HL-60 (cell line): ENCODE measurements at regions not wholly inside any gene's neighbourhood (a gene's known extent, or its start where the extent isn't known, plus 50 kb on each side); places are given as distances from the start of the nearest gene placed in this dataset.
"Not testable (repeated sequence)": the region's sequence is repeated elsewhere in the genome, so short reads cannot be mapped to it uniquely, and the experiment has no call there.

Source experiments
- DNase-seq, 2 experiments: peaks; one replicate each; pipeline ENCODE4 v3.0.0-alpha.2; 2010 to 2020; ENCODE audit warnings: low read depth in 1 of 2, low spot score in 1 of 2
- H3K27ac ChIP-seq: fragments of 250-450 bp; sonication (Bioruptor Pico); replicated peaks from 2 replicates; pipeline ENCODE4 v1.5.1; 2020; ENCODE audit warnings: mild to moderate bottlenecking, moderate library complexity
- H3K27me3 ChIP-seq: fragments of 250-450 bp; sonication (Bioruptor Pico); 2 replicates; pipeline ENCODE4 v1.5.1; 2021; ENCODE audit warnings: mild to moderate bottlenecking, moderate library complexity; ENCODE audit not compliant: insufficient read depth, poor library complexity, severe bottlenecking
- H3K4me3 ChIP-seq: replicated peaks from 2 replicates; pipeline ENCODE4 v1.5.1; 2011; ENCODE audit warnings: mild to moderate bottlenecking, control low read depth, low read length; ENCODE audit not compliant: insufficient read depth

- H3K27ac ChIP-seq, H3K27me3 ChIP-seq, H3K4me3 ChIP-seq, DNase-seq: not testable (repeated sequence)
These were observed 155.9 kb downstream of the CWH43 start for GRCh38 chr4:49141955-49142354.

GRCh38 chr4:49147143-49147542 is 161.1 kb downstream of the CWH43 start:
- not testable (repeated sequence) for H3K4me3 ChIP-seq, H3K27me3 ChIP-seq, H3K27ac ChIP-seq, DNase-seq

- H3K27ac ChIP-seq, DNase-seq, H3K27me3 ChIP-seq, H3K4me3 ChIP-seq: not testable (repeated sequence)
These were observed 161.5 kb downstream of the CWH43 start for GRCh38 chr4:49147596-49147995.

GRCh38 chr4:49149006-49149975 is 163.2 kb downstream of the CWH43 start:
- not testable (repeated sequence) for H3K4me3 ChIP-seq, H3K27ac ChIP-seq, H3K27me3 ChIP-seq
- DNase-seq: peak; percentile 9 to 82

GRCh38 chr4:49150351-49151083 is 164.4 kb downstream of the CWH43 start:
- DNase-seq, H3K27me3 ChIP-seq, H3K4me3 ChIP-seq, H3K27ac ChIP-seq: not testable (repeated sequence)

GRCh38 chr4:49153011-49153410 is 166.9 kb downstream of the CWH43 start:
- not testable (repeated sequence) for DNase-seq, H3K4me3 ChIP-seq, H3K27me3 ChIP-seq, H3K27ac ChIP-seq

GRCh38 chr4:49154308-49155103 is 168.4 kb downstream of the CWH43 start:
- not testable (repeated sequence) for H3K4me3 ChIP-seq, H3K27ac ChIP-seq, H3K27me3 ChIP-seq
- peak in 1 of 2 experiments; percentile 43 for DNase-seq

- not testable (repeated sequence) for H3K27ac ChIP-seq, H3K27me3 ChIP-seq, H3K4me3 ChIP-seq, DNase-seq
These were observed 169.2 kb downstream of the CWH43 start for GRCh38 chr4:49155270-49155669.

- not testable (repeated sequence) for H3K27ac ChIP-seq, DNase-seq, H3K27me3 ChIP-seq, H3K4me3 ChIP-seq
These were observed 170.2 kb downstream of the CWH43 start for GRCh38 chr4:49156309-49156708.

GRCh38 chr4:49157630-49158029 is 171.6 kb downstream of the CWH43 start:
- H3K27ac ChIP-seq, H3K4me3 ChIP-seq, H3K27me3 ChIP-seq, DNase-seq: not testable (repeated sequence)

- DNase-seq, H3K4me3 ChIP-seq, H3K27ac ChIP-seq, H3K27me3 ChIP-seq: not testable (repeated sequence)
These were observed 175.1 kb downstream of the CWH43 start for GRCh38 chr4:49161111-49161541.

- not testable (repeated sequence) for H3K4me3 ChIP-seq, H3K27ac ChIP-seq, DNase-seq, H3K27me3 ChIP-seq
These were observed 178.8 kb downstream of the CWH43 start for GRCh38 chr4:49164916-49165315.

GRCh38 chr4:49177847-49178246 is 191.8 kb downstream of the CWH43 start:
- H3K4me3 ChIP-seq, H3K27me3 ChIP-seq, DNase-seq, H3K27ac ChIP-seq: not testable (repeated sequence)

- not testable (repeated sequence) for DNase-seq, H3K27ac ChIP-seq, H3K27me3 ChIP-seq, H3K4me3 ChIP-seq
These were observed 195.0 kb downstream of the CWH43 start for GRCh38 chr4:49181088-49181487.
